Sigmoid colon (tissue), 6 donors: ENCODE measurements at regions not wholly inside any gene's neighbourhood (a gene's known extent, or its start where the extent isn't known, plus 50 kb on each side); places are given as distances from the start of the nearest gene placed in this dataset.
"Not testable (repeated sequence)": the region's sequence is repeated elsewhere in the genome, so short reads cannot be mapped to it uniquely, and the experiment has no call there.

ENCODE experiments used
- DNase-seq: peaks from one replicate; pipeline ENCODE4 v3.0.0-alpha.2; 2019
- H3K27ac ChIP-seq, 4 donors: fragments of 200-600 bp; sonication (generic); one replicate each; pipeline ENCODE4 v1.5.1; 2016 to 2019; ENCODE audit warnings: mild to moderate bottlenecking in 1 of 4
- H3K27me3 ChIP-seq, 3 donors: fragments of 200-600 bp; sonication (generic); one replicate each; pipeline ENCODE4 v1.5.1; 2019; ENCODE audit warnings: mild to moderate bottlenecking in 1 of 3
- H3K36me3 ChIP-seq, 4 donors: fragments of 200-600 bp; sonication (generic); one replicate each; pipeline ENCODE4 v1.5.1; 2016 to 2019
- H3K4me1 ChIP-seq, 4 donors: fragments of 200-600 bp; sonication (generic); one replicate each; pipeline ENCODE4 v1.5.1; 2017 to 2019
- H3K4me3 ChIP-seq, 4 donors: fragments of 200-600 bp; sonication (generic); one replicate each; pipeline ENCODE4 v1.5.1; 2017 to 2019; ENCODE audit warnings: mild to moderate bottlenecking in 2 of 4, moderate library complexity in 1 of 4
- H3K9me3 ChIP-seq, 4 donors: fragments of 200-600 bp in 3 of 4; sonication (generic) in 3 of 4; one replicate each; pipeline versions ENCODE4 v1.5.1 to v1.6.1; 2013 to 2019
- CTCF ChIP-seq, 4 experiments: fragments of 450-650 bp in 3 of 4; fragments of 200-600 bp in 1 of 4; IDR thresholded peaks; one replicate each; pipeline ENCODE4 v1.5.1; 2016 to 2019; ENCODE audit warnings: antibody characterized with exemption in 4 of 4, mild to moderate bottlenecking in 3 of 4, moderate library complexity in 2 of 4
- EP300 ChIP-seq, 4 donors: sonication (generic); formaldehyde crosslinking; IDR thresholded peaks; one replicate each; pipeline ENCODE4 v1.6.1; 2017; ENCODE audit warnings: antibody characterized with exemption in 4 of 4
- POLR2A ChIP-seq, 2 donors: fragments of 450-650 bp; IDR thresholded peaks; one replicate each; pipeline ENCODE4 v1.6.1; 2016; ENCODE audit warnings: antibody characterized with exemption in 2 of 2, mild to moderate bottlenecking in 2 of 2, moderate library complexity in 2 of 2
- POLR2AphosphoS5 ChIP-seq, 4 donors: sonication (generic); formaldehyde crosslinking; IDR thresholded peaks; one replicate each; pipeline ENCODE4 v1.6.1; 2017; ENCODE audit warnings: antibody characterized with exemption in 4 of 4
- WGBS, 2 donors: extraction: QIAGEN DNeasy Blood & Tissue Kit; methylation state at CpG; one replicate each; pipeline ENCODE4 v1.1.7; 2013; 5-methylcytosine and 5-hydroxymethylcytosine counted together
- intact Hi-C: fragments of 100-400 bp; cut with DNase I; formaldehyde crosslinking; loops from one replicate; pipeline ENCODE4 v1.15.1; 2023
- donor health status: healthy with polysubstance abuse.
- donor health status: healthy.

- intact Hi-C loops: no loop called here
- Histone ChIP-seq H3K27me3 (peaks cover 0 to 29% (median 0%) of the 10 kb centered on the region in 3 donors), H3K4me1 (no peaks in the 10 kb centered on the region), H3K9me3 (no peaks in the 10 kb centered on the region), H3K4me3 (no peak overlapping the region), H3K36me3 (no peaks in the 10 kb centered on the region), H3K27ac (no peak overlapping the region)
- DNase-seq: no peak
- 26 to 40% methylated on average over 5 of the region's 5 CpGs for WGBS, 2 donors
- TF ChIP-seq POLR2A (IDR thresholded peaks at IDR 0.05) (no peak), EP300 (IDR thresholded peaks at IDR 0.05) (no peak), CTCF (IDR thresholded peaks at IDR 0.05) (no peak), POLR2AphosphoS5 (IDR thresholded peaks at IDR 0.05) (no peak)
Observed at GRCh38 chr2:104945121-104945520, 91.2 kb downstream of the POU3F3 start.

- H3K4me3 ChIP-seq: no peak overlapping the region
- H3K36me3 ChIP-seq: no peaks in the 10 kb centered on the region
- TF ChIP-seq EP300 (IDR thresholded peaks at IDR 0.05) (no peak), CTCF (IDR thresholded peaks at IDR 0.05) (no peak), POLR2AphosphoS5 (IDR thresholded peaks at IDR 0.05) (no peak), POLR2A (IDR thresholded peaks at IDR 0.05) (no peak)
- 12 to 51% methylated on average over 3 of the region's 3 CpGs for WGBS, 2 donors
- intact Hi-C loops: no loop called here
- peaks cover 0 to 29% (median 0%) of the 10 kb centered on the region in 3 donors for H3K27me3 ChIP-seq
- H3K27ac ChIP-seq: no peak overlapping the region
- no peaks in the 10 kb centered on the region for H3K9me3 ChIP-seq
- no peak for DNase-seq
- no peaks in the 10 kb centered on the region for H3K4me1 ChIP-seq
Observed at GRCh38 chr2:104945866-104946265, 92.0 kb downstream of the POU3F3 start.

- H3K9me3 ChIP-seq, H3K4me3 ChIP-seq, intact Hi-C loops, H3K4me1 ChIP-seq, DNase-seq, H3K27ac ChIP-seq, H3K36me3 ChIP-seq: not testable (repeated sequence)
- peaks cover 0 to 29% (median 0%) of the 10 kb centered on the region in 3 donors for H3K27me3 ChIP-seq
- WGBS, 2 donors: 21 to 54% methylated on average over 6 to 7 of the region's 7 CpGs
Observed at GRCh38 chr2:104947456-104947855, 90.4 kb upstream of the MRPS9 start.

- TF ChIP-seq CTCF (IDR thresholded peaks at IDR 0.05) (no peak), EP300 (IDR thresholded peaks at IDR 0.05) (no peak), POLR2A (IDR thresholded peaks at IDR 0.05) (no peak), POLR2AphosphoS5 (IDR thresholded peaks at IDR 0.05) (no peak)
- peaks cover 0 to 9% (median 0%) of the 10 kb centered on the region in 3 donors for H3K27me3 ChIP-seq
- intact Hi-C loops: no loop called here
- no peak for DNase-seq
- H3K27ac ChIP-seq: no peak overlapping the region
- 91 to 92% methylated on average over 4 of the region's 4 CpGs for whole genome bisulfite sequencing, 2 donors
- no peaks in the 10 kb centered on the region for H3K9me3 ChIP-seq
- no peaks in the 10 kb centered on the region for H3K4me1 ChIP-seq
- H3K36me3 ChIP-seq: no peaks in the 10 kb centered on the region
- no peak overlapping the region for H3K4me3 ChIP-seq
Observed at GRCh38 chr2:104952976-104953375, 84.9 kb upstream of the MRPS9 start.

GRCh38 chr2:104965900-104966299, 72.0 kb upstream of the MRPS9 start:
- H3K4me1 ChIP-seq: no peaks in the 10 kb centered on the region
- H3K36me3 ChIP-seq: no peaks in the 10 kb centered on the region
- H3K27ac ChIP-seq: no peak overlapping the region
- H3K9me3 ChIP-seq: peaks cover 0 to 7% (median 1%) of the 10 kb centered on the region in 4 donors
- no peak for DNase-seq
- H3K27me3 ChIP-seq: no peaks in the 10 kb centered on the region
- no peak overlapping the region for H3K4me3 ChIP-seq
- TF ChIP-seq EP300 (IDR thresholded peaks at IDR 0.05) (no peak), POLR2AphosphoS5 (IDR thresholded peaks at IDR 0.05) (no peak), CTCF (IDR thresholded peaks at IDR 0.05) (no peak), POLR2A (IDR thresholded peaks at IDR 0.05) (no peak)
- intact Hi-C loops: no loop called here
